GM20000 (cell line): ENCODE measurements at regions not wholly inside any gene's neighbourhood (a gene's known extent, or its start where the extent isn't known, plus 50 kb on each side); places are given as distances from the start of the nearest gene placed in this dataset.

Experiments
- DNase-seq: peaks from one replicate; pipeline ENCODE4 v3.0.0; 2012; ENCODE audit warnings: low spot score
- CTCF ChIP-seq: IDR thresholded peaks from 2 replicates; pipeline ENCODE4 v1.5.1; 2012; ENCODE audit warnings: mild to moderate bottlenecking, control low read depth; ENCODE audit errors: extremely low read depth, missing control alignments

DNA sequence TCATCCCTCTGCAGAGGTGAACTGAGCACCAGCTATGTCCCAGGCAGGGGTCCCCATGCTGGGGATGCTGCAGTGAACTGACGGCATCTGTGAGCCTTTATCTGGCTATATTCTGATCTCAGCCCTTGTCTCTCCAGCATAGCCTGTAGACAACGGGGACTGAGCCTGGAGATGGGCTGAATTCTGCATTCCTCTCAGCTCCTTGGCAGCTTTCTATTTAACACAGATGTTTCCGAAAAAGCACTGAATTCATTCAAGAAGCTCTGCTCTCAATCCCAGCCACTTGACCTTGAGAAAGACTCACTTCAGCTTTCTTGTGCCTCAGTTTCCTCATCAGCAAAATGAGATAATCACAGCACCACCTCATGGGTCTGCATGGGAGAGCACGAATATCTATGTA lies 204.4 kb upstream of the PMEPA1 start:
- DNase-seq = no peak
- TF ChIP-seq CTCF = no peak

DNA sequence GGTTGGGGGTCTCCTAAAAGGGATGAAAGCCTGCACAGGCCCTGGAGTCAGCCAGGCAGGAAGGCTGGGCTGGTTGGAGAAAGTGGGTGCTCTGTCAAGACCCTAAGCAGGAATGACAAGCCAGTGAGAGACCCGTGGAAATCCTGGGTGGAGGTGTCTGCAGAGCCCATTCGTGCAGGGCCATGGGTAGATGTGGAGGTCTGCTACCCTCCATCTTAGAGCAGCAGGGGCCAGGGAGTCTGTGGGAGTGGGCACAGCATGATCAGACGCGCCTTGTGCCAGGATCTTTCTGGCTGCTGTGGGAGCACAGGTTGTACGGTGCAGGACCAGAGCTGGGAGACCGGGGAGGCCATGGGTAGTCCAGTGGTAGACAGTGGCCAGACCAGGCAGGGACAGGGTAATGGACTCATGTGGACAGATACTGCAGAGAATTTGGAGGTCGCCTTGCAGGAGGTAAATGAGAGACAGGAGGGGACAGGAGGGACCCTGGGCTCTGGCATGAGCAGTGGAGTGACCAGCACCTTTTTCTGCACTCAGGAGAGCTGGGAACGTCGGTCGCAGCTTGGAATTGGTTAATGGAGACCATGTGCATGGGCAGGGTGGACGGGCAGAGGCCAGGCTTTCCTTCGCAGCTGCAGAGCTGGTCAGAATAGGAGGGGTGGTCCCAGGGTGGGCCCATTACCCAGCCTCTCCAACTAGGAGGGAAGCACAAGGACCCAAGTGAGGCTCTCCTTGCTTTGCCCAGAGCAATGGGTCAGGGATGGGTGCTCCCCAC lies 203.5 kb upstream of the PMEPA1 start:
- no peak for TF ChIP-seq CTCF
- DNase-seq = no peak

GRCh38 chr20:57912227-57912582 lies 202.4 kb upstream of the PMEPA1 start:
- no peak for TF ChIP-seq CTCF
- DNase-seq = no peak

DNA sequence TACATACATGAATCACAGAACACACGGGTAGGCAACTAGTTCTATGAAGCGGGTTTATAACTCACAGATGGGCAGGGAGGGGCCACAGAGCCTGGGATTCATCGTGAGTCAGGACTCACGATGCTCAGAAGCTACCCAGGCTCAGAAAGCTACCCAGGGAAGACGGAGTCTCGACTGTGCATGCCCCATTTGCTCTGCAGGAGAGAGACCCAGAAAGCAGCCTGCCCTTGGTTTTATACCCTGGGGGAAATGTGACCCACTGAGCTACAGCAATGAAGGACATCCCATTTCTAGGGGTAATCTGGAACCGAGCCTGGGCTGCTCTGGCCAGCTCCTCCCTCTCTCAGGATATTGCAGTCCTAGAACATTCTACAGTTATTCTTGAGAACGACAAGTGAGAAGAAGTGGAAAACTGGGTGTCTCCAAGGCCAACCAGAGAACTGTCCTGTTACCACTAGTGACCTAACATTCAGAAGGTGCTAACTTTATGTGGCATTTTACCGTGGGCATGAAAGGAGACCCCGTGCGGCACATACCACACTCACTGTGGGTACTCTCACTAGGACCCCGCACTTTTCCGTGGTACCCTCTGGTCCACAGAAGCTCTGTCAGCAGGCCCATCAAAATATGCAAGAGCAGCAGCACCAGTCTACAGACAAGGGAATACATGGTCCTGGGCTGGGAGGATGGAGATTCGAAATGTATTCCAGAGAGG lies 201.9 kb upstream of the PMEPA1 start:
- TF ChIP-seq CTCF = no peak

GRCh38 chr20:57910716-57911115 lies 200.9 kb upstream of the PMEPA1 start:
- DNase-seq = no peak
- no peak for TF ChIP-seq CTCF

More for the DNA sequence above, 201.9 kb upstream of the PMEPA1 start:
- DNase-seq = no peak

- no peak for DNase-seq
- TF ChIP-seq CTCF = no peak
These were observed 200.0 kb upstream of the PMEPA1 start for GRCh38 chr20:57909763-57910331.
